ENCODE measurements at regions not wholly inside any gene's neighbourhood (a gene's known extent, or its start where the extent isn't known, plus 50 kb on each side); places are given as distances from the start of the nearest gene placed in this dataset.
"Not testable (repeated sequence)": the region's sequence is repeated elsewhere in the genome, so short reads cannot be mapped to it uniquely, and the experiment has no call there.

GRCh38 chr3:22443571-22444233 lies 692.7 kb upstream of the ZNF385D start:
- H3K4me3 ChIP-seq (ENCODE audit: low read depth, low read length): no peak overlapping the region
- POLR2A ChIA-PET: no interaction called here
- no peak for DNase-seq (ENCODE audit: low read depth, low spot score)
- TF ChIP-seq CTCF (IDR thresholded peaks at IDR 0.05; ENCODE audit: insufficient read depth, low read length, missing control alignments): no peak
- CTCF ChIA-PET: no interaction called here

GRCh38 chr3:22445336-22445735 lies 694.3 kb upstream of the ZNF385D start:
- POLR2A ChIA-PET; DNase-seq (ENCODE audit: low read depth, low spot score); CTCF ChIA-PET; H3K4me3 ChIP-seq (ENCODE audit: low read depth, low read length): not testable (repeated sequence)

GRCh38 chr3:22450786-22451400 lies 699.9 kb upstream of the ZNF385D start:
- ChIA-PET CTCF (no interaction called here), POLR2A (no interaction called here)
- H3K4me3 ChIP-seq (ENCODE audit: low read depth, low read length): no peak overlapping the region
- no peak for DNase-seq (ENCODE audit: low read depth, low spot score)
- TF ChIP-seq CTCF (IDR thresholded peaks at IDR 0.05; ENCODE audit: insufficient read depth, low read length, missing control alignments): no peak

GRCh38 chr3:22451501-22451900 lies 700.5 kb upstream of the ZNF385D start:
- H3K4me3 ChIP-seq (ENCODE audit: low read depth, low read length): no peak overlapping the region
- CTCF ChIA-PET: no interaction called here
- DNase-seq (ENCODE audit: low read depth, low spot score): no peak
- POLR2A ChIA-PET: no interaction called here
- no peak for TF ChIP-seq CTCF (IDR thresholded peaks at IDR 0.05; ENCODE audit: insufficient read depth, low read length, missing control alignments)

- POLR2A ChIA-PET: no interaction called here
- CTCF ChIA-PET: no interaction called here
- DNase-seq (ENCODE audit: low read depth, low spot score): no peak
- H3K4me3 ChIP-seq (ENCODE audit: low read depth, low read length): no peak overlapping the region
- TF ChIP-seq CTCF (IDR thresholded peaks at IDR 0.05; ENCODE audit: insufficient read depth, low read length, missing control alignments): no peak
These were observed 703.0 kb upstream of the ZNF385D start for GRCh38 chr3:22453906-22454535.

- ChIA-PET CTCF (no interaction called here), POLR2A (no interaction called here)
- no peak for DNase-seq (ENCODE audit: low read depth, low spot score)
- no peak overlapping the region for H3K4me3 ChIP-seq (ENCODE audit: low read depth, low read length)
- TF ChIP-seq CTCF (IDR thresholded peaks at IDR 0.05; ENCODE audit: insufficient read depth, low read length, missing control alignments): no peak
These were observed 719.0 kb upstream of the ZNF385D start for GRCh38 chr3:22469995-22470394.

GRCh38 chr3:22471557-22471956 lies 720.5 kb upstream of the ZNF385D start:
- ChIA-PET POLR2A (no interaction called here), CTCF (no interaction called here)
- no peak overlapping the region for H3K4me3 ChIP-seq (ENCODE audit: low read depth, low read length)
- no peak for TF ChIP-seq CTCF (IDR thresholded peaks at IDR 0.05; ENCODE audit: insufficient read depth, low read length, missing control alignments)
- DNase-seq (ENCODE audit: low read depth, low spot score): no peak
